Astrocyte (in vitro differentiated cells and primary cell): ENCODE measurements at regions not wholly inside any gene's neighbourhood (a gene's known extent, or its start where the extent isn't known, plus 50 kb on each side); places are given as distances from the start of the nearest gene placed in this dataset.

Source experiments
- CTCF ChIP-seq: IDR thresholded peaks from 2 replicates; pipeline ENCODE4 v1.5.1; 2011; ENCODE audit warnings: low read depth, mild to moderate bottlenecking, inconsistent platforms, low read length, moderate library complexity; ENCODE audit not compliant: insufficient read depth
- EZH2 ChIP-seq: IDR thresholded peaks from 2 replicates; pipeline ENCODE4 v1.6.1; 2012; ENCODE audit warnings: mild to moderate bottlenecking, low read length, inconsistent platforms; ENCODE audit not compliant: insufficient read depth

DNA sequence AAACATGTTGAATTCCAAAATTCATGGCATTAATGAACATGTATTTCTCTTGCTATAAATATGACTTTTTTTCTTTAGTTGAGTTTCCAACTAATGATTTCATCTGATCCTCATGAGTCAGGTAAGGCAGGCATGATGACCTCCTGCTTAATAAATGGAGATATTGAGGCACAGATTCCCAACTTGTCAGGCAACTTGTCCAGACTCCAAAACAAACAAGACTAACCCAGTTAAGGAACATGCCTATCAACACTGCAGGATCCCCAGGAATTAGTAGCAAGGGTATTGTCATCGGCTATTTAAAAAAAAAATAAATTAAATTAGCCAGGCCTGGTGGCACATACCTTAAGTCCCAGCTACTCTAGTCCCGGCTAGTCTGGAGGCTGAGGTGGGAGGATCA, 121.3 kb upstream of the SALL4 start:
- no peak for TF ChIP-seq CTCF
- TF ChIP-seq EZH2, result no peak
